Mesenchymal stem cell (in vitro differentiated cells and primary cell): ENCODE measurements at regions not wholly inside any gene's neighbourhood (a gene's known extent, or its start where the extent isn't known, plus 50 kb on each side); places are given as distances from the start of the nearest gene placed in this dataset.
A peak's percentile ranks its signal among the peaks of the same experiment; 100 is the strongest.

Source experiments
- DNase-seq: peaks from one replicate; pipeline ENCODE4 v3.0.0-alpha.2; 2013
- H2AFZ ChIP-seq: one replicate; pipeline ENCODE4 v1.6.1; 2013; ENCODE audit warnings: low read depth, mild to moderate bottlenecking, control low read depth, inconsistent platforms, low read length, moderate library complexity
- H2AK5ac ChIP-seq: 2 replicates; pipeline ENCODE4 v1.6.1; 2013; ENCODE audit warnings: low read length, moderate library complexity, mild to moderate bottlenecking, inconsistent platforms; ENCODE audit not compliant: severe bottlenecking
- H2BK120ac ChIP-seq: one replicate; pipeline ENCODE4 v1.6.1; 2013; ENCODE audit warnings: low read depth, mild to moderate bottlenecking, inconsistent platforms, low read length, moderate library complexity
- H2BK12ac ChIP-seq, 2 experiments: one replicate each; pipeline ENCODE4 v1.6.1; 2013; ENCODE audit warnings: inconsistent platforms in 2 of 2, low read length in 2 of 2, mild to moderate bottlenecking in 2 of 2, moderate library complexity in 2 of 2, control low read depth in 1 of 2
- H2BK15ac ChIP-seq: one replicate; pipeline ENCODE4 v1.6.1; 2013; ENCODE audit warnings: mild to moderate bottlenecking, low read depth, inconsistent platforms; ENCODE audit not compliant: poor library complexity, severe bottlenecking
- H2BK5ac ChIP-seq: 2 replicates; pipeline ENCODE4 v1.6.1; 2013; ENCODE audit warnings: low read depth, mild to moderate bottlenecking, low read length, control low read depth, inconsistent platforms; ENCODE audit not compliant: poor library complexity, severe bottlenecking
- H3K14ac ChIP-seq, 2 experiments: one replicate each; pipeline ENCODE4 v1.6.1; 2013; ENCODE audit warnings: inconsistent platforms in 2 of 2, low read length in 2 of 2, control low read depth in 1 of 2, mild to moderate bottlenecking in 1 of 2, moderate library complexity in 1 of 2
- H3K18ac ChIP-seq, 2 experiments: one replicate each; pipeline ENCODE4 v1.6.1; 2013; ENCODE audit warnings: inconsistent platforms in 2 of 2, low read length in 2 of 2, control low read depth in 1 of 2, low read depth in 1 of 2, mild to moderate bottlenecking in 1 of 2
- H3K23ac ChIP-seq, 2 experiments: one replicate each; pipeline ENCODE4 v1.6.1; 2013; ENCODE audit warnings: inconsistent platforms in 2 of 2, low read length in 2 of 2, mild to moderate bottlenecking in 2 of 2, moderate library complexity in 2 of 2, control low read depth in 1 of 2
- H3K27ac ChIP-seq: 2 replicates; pipeline ENCODE4 v1.5.1; 2013; ENCODE audit warnings: mild to moderate bottlenecking, moderate library complexity, low read length, control low read depth, inconsistent platforms; ENCODE audit not compliant: poor library complexity, severe bottlenecking
- H3K27me3 ChIP-seq, 2 experiments: 2 replicates each; pipeline versions ENCODE4 v1.6.1 to v1.7.0; 2013; ENCODE audit warnings: low read length in 2 of 2, mild to moderate bottlenecking in 2 of 2, moderate library complexity in 2 of 2, control low read depth in 1 of 2, inconsistent platforms in 1 of 2; ENCODE audit not compliant: control insufficient read depth in 1 of 2, insufficient read depth in 1 of 2
- H3K36me3 ChIP-seq, 2 experiments: 2 replicates each; pipeline versions ENCODE4 v1.6.1 to v1.7.0; 2013; ENCODE audit warnings: low read length in 2 of 2, control low read depth in 1 of 2, inconsistent platforms in 1 of 2, low read depth in 1 of 2, mild to moderate bottlenecking in 1 of 2; ENCODE audit not compliant: insufficient read depth in 2 of 2, control insufficient read depth in 1 of 2
- H3K4ac ChIP-seq, 2 experiments: one replicate each; pipeline ENCODE4 v1.6.1; 2013; ENCODE audit warnings: inconsistent platforms in 2 of 2, low read length in 2 of 2, mild to moderate bottlenecking in 2 of 2, moderate library complexity in 2 of 2, control low read depth in 1 of 2, low read depth in 1 of 2
- H3K4me1 ChIP-seq: 2 replicates; pipeline ENCODE4 v1.6.1; 2013; ENCODE audit warnings: low read depth, low read length, control low read depth; ENCODE audit not compliant: control insufficient read depth, insufficient read depth
- H3K4me2 ChIP-seq: 2 replicates; pipeline ENCODE4 v1.6.1; 2013; ENCODE audit warnings: low read length, mild to moderate bottlenecking, inconsistent platforms; ENCODE audit not compliant: poor library complexity, severe bottlenecking
- H3K4me3 ChIP-seq, 2 experiments: 2 replicates each; pipeline versions ENCODE4 v1.5.1 to v1.7.0; 2013; ENCODE audit warnings: low read length in 2 of 2, mild to moderate bottlenecking in 2 of 2, control low read depth in 1 of 2, low read depth in 1 of 2; ENCODE audit not compliant: insufficient read depth in 1 of 2
- H3K79me1 ChIP-seq: replicated peaks from 2 replicates; pipeline ENCODE4 v1.6.1; 2013; ENCODE audit warnings: mild to moderate bottlenecking, control low read depth, low read length, inconsistent platforms; ENCODE audit not compliant: poor library complexity, severe bottlenecking
- H3K9ac ChIP-seq: 2 replicates; pipeline ENCODE4 v1.7.0; 2013; ENCODE audit warnings: mild to moderate bottlenecking, low read length, moderate library complexity
- H3K9me3 ChIP-seq: 2 replicates; pipeline ENCODE4 v1.7.0; 2013; ENCODE audit warnings: mild to moderate bottlenecking, low read length; ENCODE audit not compliant: control insufficient read depth
- H4K8ac ChIP-seq: one replicate; pipeline ENCODE4 v1.6.1; 2013; ENCODE audit warnings: inconsistent platforms, mild to moderate bottlenecking, low read length, moderate library complexity
- H4K91ac ChIP-seq: one replicate; pipeline ENCODE4 v1.6.1; 2013; ENCODE audit warnings: mild to moderate bottlenecking, low read length, inconsistent platforms
- WGBS: methylation state at CpG from one replicate; pipeline ENCODE4 v1.1.7; 2013; ENCODE audit warnings: mixed read lengths; 5-methylcytosine and 5-hydroxymethylcytosine counted together

GRCh38 chr2:12463189-12463588 is 253.5 kb upstream of the TRIB2 start:
- H4K91ac ChIP-seq, result no peak overlapping the region
- no peak overlapping the region for H2BK12ac ChIP-seq
- no peaks in the 10 kb centered on the region for H3K4me1 ChIP-seq

GRCh38 chr2:12465631-12466135 is 251.1 kb upstream of the TRIB2 start:
- Histone ChIP-seq H2AFZ (no peak overlapping the region), H2BK120ac (no peak overlapping the region), H3K36me3 (no peaks in the 10 kb centered on the region), H3K9ac (no peak overlapping the region), H3K4me3 (no peak overlapping the region), H3K27me3 (no peaks in the 10 kb centered on the region), H3K4me1 (no peaks in the 10 kb centered on the region), H3K18ac (no peak overlapping the region), H2BK12ac (peak overlapping the region in 1 of 2 experiments; percentile 84), H2AK5ac (no peak overlapping the region), H3K79me1 (no peaks in the 10 kb centered on the region), H3K23ac (no peak overlapping the region), H3K4ac (peak overlapping the region in 1 of 2 experiments; percentile 41), H3K14ac (peak overlapping the region in 1 of 2 experiments; percentile 60), H2BK15ac (no peak overlapping the region), H3K27ac (no peak overlapping the region), H3K4me2 (no peak overlapping the region), H3K9me3 (no peaks in the 10 kb centered on the region), H4K8ac (no peak overlapping the region), H2BK5ac (no peak overlapping the region), H4K91ac (peak overlapping the region; percentile 75)
- 62% methylated on average over 5 of the region's 5 CpGs for WGBS
- DNase-seq, result peak; percentile 52

More at GRCh38 chr2:12463189-12463588, 253.5 kb upstream of the TRIB2 start:
- Histone ChIP-seq H2AK5ac (no peak overlapping the region), H2BK15ac (no peak overlapping the region), H4K8ac (no peak overlapping the region), H3K4me2 (no peak overlapping the region), H3K79me1 (no peaks in the 10 kb centered on the region), H2BK120ac (no peak overlapping the region), H3K36me3 (no peaks in the 10 kb centered on the region), H3K9ac (no peak overlapping the region), H3K23ac (no peak overlapping the region), H3K4ac (no peak overlapping the region), H3K18ac (no peak overlapping the region), H3K4me3 (no peak overlapping the region), H3K14ac (no peak overlapping the region), H3K9me3 (no peaks in the 10 kb centered on the region), H2AFZ (no peak overlapping the region), H2BK5ac (no peak overlapping the region), H3K27me3 (no peaks in the 10 kb centered on the region), H3K27ac (no peak overlapping the region)
- WGBS, result 81% methylated on average over 4 of the region's 5 CpGs
- DNase-seq, result no peak

DNA sequence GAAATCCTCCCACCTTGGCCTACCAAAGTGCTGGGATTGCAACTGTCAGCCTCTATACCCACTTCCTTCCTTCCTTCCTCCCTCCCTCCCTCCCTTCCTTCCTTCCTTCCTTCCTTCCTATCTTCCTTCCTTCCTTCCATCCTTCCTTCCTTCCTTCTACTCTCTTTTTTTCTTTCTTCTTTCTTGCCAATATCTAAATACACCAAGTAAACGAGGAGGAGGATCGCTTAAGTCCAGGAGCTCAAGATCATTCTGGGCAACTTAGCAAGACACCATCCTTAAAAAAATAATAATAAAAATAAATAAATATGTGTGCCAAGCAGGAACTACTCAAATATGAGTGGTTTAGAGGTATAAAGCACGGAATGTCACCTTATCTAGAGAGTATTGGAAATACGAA is 249.4 kb upstream of the TRIB2 start:
- no peak overlapping the region for H3K4me2 ChIP-seq
- no peak overlapping the region for H3K23ac ChIP-seq
- no peaks in the 10 kb centered on the region for H3K9me3 ChIP-seq
- H4K8ac ChIP-seq, result no peak overlapping the region
- H2BK5ac ChIP-seq, result no peak overlapping the region
- H4K91ac ChIP-seq, result no peak overlapping the region
- WGBS, result 100% methylated on average over 3 of the region's 4 CpGs
- H3K36me3 ChIP-seq, result no peaks in the 10 kb centered on the region
- DNase-seq, result no peak
- H2BK120ac ChIP-seq, result no peak overlapping the region
- H2BK12ac ChIP-seq, result no peak overlapping the region
- no peaks in the 10 kb centered on the region for H3K27me3 ChIP-seq
- no peak overlapping the region for H3K4me3 ChIP-seq
- no peak overlapping the region for H3K9ac ChIP-seq
- no peak overlapping the region for H2AFZ ChIP-seq
- H3K4ac ChIP-seq, result no peak overlapping the region
- H3K27ac ChIP-seq, result no peak overlapping the region
- H2BK15ac ChIP-seq, result no peak overlapping the region
- no peaks in the 10 kb centered on the region for H3K79me1 ChIP-seq
- H3K4me1 ChIP-seq, result no peaks in the 10 kb centered on the region
- no peak overlapping the region for H3K18ac ChIP-seq
- no peak overlapping the region for H3K14ac ChIP-seq
- no peak overlapping the region for H2AK5ac ChIP-seq

DNA sequence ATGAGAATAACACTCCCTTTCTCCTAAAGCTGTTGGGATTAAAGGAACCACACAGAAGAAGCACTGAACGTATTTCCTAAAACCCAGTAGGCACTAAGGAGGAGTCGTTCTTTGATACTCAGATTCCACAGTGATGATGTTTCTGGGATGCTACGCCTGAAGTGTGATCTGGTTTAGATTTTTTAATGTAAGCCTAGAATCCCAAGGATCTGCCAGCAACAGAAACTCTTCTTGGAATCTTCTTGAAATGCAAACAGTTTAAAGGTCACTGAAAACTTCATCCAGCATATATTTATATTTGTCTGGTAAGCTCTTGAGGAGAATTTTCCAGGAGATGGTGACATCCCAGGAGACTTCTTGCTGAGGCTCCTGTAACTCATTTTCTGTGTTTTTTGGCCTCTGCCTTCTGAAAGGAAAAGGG is 247.6 kb upstream of the TRIB2 start:
- H3K27ac ChIP-seq, result no peak overlapping the region
- no peak overlapping the region for H3K4ac ChIP-seq
- no peak overlapping the region for H2BK15ac ChIP-seq
- DNase-seq, result peak; percentile 45
- no peak overlapping the region for H2BK120ac ChIP-seq
- no peak overlapping the region for H2AFZ ChIP-seq
- no peak overlapping the region for H3K4me2 ChIP-seq
- no peak overlapping the region for H3K18ac ChIP-seq
- no peak overlapping the region for H2BK12ac ChIP-seq
- H3K14ac ChIP-seq, result no peak overlapping the region
- 33% methylated on average over 1 of the region's 3 CpGs for WGBS
- H3K27me3 ChIP-seq, result no peaks in the 10 kb centered on the region
- no peak overlapping the region for H4K91ac ChIP-seq
- H3K9me3 ChIP-seq, result no peaks in the 10 kb centered on the region
- H2BK5ac ChIP-seq, result no peak overlapping the region
- H3K9ac ChIP-seq, result peak overlapping the region; percentile 5
- no peak overlapping the region for H3K4me3 ChIP-seq
- H3K4me1 ChIP-seq, result no peaks in the 10 kb centered on the region
- H3K23ac ChIP-seq, result no peak overlapping the region
- no peaks in the 10 kb centered on the region for H3K36me3 ChIP-seq
- no peak overlapping the region for H2AK5ac ChIP-seq
- no peak overlapping the region for H4K8ac ChIP-seq
- H3K79me1 ChIP-seq, result no peaks in the 10 kb centered on the region
